ENCODE measurements at regions not wholly inside any gene's neighbourhood (a gene's known extent, or its start where the extent isn't known, plus 50 kb on each side); places are given as distances from the start of the nearest gene placed in this dataset.
"Not testable (repeated sequence)": the region's sequence is repeated elsewhere in the genome, so short reads cannot be mapped to it uniquely, and the experiment has no call there.

DNA sequence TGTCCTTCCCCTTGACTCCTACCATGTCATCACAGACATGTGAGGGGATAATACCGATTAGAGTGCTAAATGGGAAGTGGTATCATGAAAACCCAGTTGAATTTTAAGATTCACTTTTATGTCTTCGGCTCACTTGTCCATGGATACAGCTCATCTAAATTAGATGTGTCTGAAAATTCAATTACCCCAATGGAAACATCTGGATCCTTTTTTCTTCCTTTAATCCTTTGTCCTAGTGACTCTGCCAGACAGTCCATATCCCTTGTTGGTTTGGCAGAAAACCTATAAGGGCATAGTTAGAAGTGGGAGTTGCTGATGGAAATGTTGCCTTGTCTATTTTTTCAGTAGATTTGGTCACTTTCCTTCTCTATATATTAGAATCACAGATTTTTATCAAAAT lies 271.9 kb downstream of the MTERF1 start:
- TF ChIP-seq, protein P1, sequence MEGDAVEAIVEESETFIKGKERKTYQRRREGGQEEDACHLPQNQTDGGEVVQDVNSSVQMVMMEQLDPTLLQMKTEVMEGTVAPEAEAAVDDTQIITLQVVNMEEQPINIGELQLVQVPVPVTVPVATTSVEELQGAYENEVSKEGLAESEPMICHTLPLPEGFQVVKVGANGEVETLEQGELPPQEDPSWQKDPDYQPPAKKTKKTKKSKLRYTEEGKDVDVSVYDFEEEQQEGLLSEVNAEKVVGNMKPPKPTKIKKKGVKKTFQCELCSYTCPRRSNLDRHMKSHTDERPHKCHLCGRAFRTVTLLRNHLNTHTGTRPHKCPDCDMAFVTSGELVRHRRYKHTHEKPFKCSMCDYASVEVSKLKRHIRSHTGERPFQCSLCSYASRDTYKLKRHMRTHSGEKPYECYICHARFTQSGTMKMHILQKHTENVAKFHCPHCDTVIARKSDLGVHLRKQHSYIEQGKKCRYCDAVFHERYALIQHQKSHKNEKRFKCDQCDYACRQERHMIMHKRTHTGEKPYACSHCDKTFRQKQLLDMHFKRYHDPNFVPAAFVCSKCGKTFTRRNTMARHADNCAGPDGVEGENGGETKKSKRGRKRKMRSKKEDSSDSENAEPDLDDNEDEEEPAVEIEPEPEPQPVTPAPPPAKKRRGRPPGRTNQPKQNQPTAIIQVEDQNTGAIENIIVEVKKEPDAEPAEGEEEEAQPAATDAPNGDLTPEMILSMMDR (IDR thresholded peaks at IDR 0.05; ENCODE audit: unreplicated experiment) = no peak
- Mint-ChIP-seq H3K27ac (ENCODE audit: unreplicated experiment) (no peak overlapping the region), H3K36me3 (ENCODE audit: low read depth, unreplicated experiment) (no peaks in the 10 kb centered on the region), H3K4me1 (ENCODE audit: unreplicated experiment) (no peaks in the 10 kb centered on the region), H3K27me3 (ENCODE audit: unreplicated experiment) (no peaks in the 10 kb centered on the region), H3K4me3 (ENCODE audit: unreplicated experiment) (no peak overlapping the region), H3K9me3 (ENCODE audit: unreplicated experiment) (no peaks in the 10 kb centered on the region)
- no peak for DNase-seq (ENCODE audit: low spot score)

DNA sequence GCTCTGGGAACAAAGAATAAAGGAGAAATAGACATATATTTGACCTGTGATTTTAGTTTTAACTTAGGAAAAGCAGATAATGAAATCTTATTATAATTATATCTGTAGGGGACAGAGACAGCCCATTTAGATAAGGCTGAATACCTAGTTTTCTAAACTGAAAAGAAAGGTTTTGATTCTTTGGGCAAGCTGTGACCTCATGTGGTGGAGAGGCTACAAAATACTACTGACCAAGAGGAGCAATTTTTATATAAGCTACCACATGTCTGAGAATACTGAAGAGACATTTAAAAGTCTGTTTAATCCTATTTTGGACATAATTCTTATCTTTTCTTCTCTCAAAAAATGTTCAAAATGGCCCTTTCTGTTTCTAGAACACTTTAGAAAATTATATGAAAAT lies 271.0 kb downstream of the MTERF1 start:
- Mint-ChIP-seq H3K27ac (ENCODE audit: unreplicated experiment) (no peak overlapping the region), H3K9me3 (ENCODE audit: unreplicated experiment) (no peaks in the 10 kb centered on the region), H3K36me3 (ENCODE audit: low read depth, unreplicated experiment) (no peaks in the 10 kb centered on the region), H3K4me3 (ENCODE audit: unreplicated experiment) (no peak overlapping the region), H3K4me1 (ENCODE audit: unreplicated experiment) (no peaks in the 10 kb centered on the region), H3K27me3 (ENCODE audit: unreplicated experiment) (no peaks in the 10 kb centered on the region)
- no peak for DNase-seq (ENCODE audit: low spot score)
- TF ChIP-seq, protein P1 (IDR thresholded peaks at IDR 0.05; ENCODE audit: unreplicated experiment) = no peak

DNA sequence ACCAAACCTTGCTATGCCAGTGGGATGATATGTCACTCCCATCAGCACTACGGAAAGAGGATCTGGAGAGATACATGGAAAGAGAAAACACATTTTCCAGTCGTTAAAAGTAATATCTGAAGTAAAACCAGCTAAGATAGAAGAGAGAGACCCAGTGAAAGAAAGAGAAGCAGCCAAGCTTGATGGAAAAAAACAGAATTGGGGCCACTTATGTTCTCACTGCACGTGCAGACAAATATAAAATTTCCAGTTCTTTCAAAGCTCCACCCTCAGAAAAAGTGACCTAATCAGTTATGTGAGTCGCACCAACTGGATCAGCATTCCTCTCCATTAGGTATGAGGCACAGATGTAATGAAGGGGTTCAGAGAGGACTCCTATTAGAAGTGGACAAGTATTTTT lies 266.1 kb downstream of the MTERF1 start:
- no peaks in the 10 kb centered on the region for H3K36me3 Mint-ChIP-seq (ENCODE audit: low read depth, unreplicated experiment)
- TF ChIP-seq, protein P1 (IDR thresholded peaks at IDR 0.05; ENCODE audit: unreplicated experiment) = no peak
- H3K4me1 Mint-ChIP-seq (ENCODE audit: unreplicated experiment) = peaks cover 7% of the 10 kb centered on the region
- H3K4me3 Mint-ChIP-seq (ENCODE audit: unreplicated experiment) = no peak overlapping the region
- peaks cover 2% of the 10 kb centered on the region for H3K27me3 Mint-ChIP-seq (ENCODE audit: unreplicated experiment)
- H3K9me3 Mint-ChIP-seq (ENCODE audit: unreplicated experiment) = no peaks in the 10 kb centered on the region
- DNase-seq (ENCODE audit: low spot score) = no peak
- H3K27ac Mint-ChIP-seq (ENCODE audit: unreplicated experiment) = no peak overlapping the region

DNA sequence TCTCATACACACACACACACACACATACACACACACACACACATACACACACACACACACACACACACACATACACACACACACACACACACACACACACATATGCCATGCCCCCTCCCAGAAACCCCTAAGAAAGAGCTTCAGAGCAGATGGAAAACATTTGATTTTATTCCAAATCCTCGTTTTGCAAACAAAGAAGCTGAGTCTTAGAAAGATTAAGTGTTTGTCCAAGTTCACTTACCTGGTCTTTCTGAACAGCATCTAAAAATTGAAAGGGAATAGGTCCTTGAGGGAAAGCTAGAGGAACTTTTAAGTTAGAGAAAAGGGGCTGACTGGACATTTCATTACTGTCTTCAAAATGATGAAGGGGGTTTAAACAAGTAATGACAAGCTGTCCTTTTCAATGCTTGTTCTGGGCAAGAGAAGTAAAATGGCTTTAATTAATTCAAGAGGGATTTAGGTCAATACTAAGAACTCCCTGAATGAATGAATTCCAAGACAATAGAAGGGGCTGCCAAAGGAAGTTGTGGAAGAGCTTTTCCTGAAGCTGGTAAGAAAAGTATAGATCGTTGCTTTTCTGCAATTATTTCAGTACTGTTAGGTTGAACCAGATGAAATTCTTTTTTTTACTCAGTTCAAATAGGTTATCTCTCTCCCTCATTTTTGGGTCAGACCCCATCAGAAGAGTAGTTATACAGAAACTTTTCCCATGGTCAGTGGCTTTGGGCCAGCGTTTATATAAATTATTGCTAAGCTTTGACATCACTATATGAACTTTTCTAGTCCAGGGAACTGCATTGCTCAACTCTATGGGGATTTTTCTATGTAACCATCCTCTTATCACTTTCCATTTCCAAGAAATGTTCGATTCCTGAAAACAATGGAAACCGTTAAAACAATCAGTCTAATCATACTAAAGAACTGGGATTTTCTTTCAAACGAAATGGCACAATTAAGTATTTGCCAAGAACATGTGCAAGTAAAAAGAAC lies 261.4 kb downstream of the MTERF1 start:
- Mint-ChIP-seq H3K4me1 (ENCODE audit: unreplicated experiment) (peaks cover 7% of the 10 kb centered on the region), H3K36me3 (ENCODE audit: low read depth, unreplicated experiment) (no peaks in the 10 kb centered on the region)
- TF ChIP-seq, protein P1 (IDR thresholded peaks at IDR 0.05; ENCODE audit: unreplicated experiment) = no peak

DNA sequence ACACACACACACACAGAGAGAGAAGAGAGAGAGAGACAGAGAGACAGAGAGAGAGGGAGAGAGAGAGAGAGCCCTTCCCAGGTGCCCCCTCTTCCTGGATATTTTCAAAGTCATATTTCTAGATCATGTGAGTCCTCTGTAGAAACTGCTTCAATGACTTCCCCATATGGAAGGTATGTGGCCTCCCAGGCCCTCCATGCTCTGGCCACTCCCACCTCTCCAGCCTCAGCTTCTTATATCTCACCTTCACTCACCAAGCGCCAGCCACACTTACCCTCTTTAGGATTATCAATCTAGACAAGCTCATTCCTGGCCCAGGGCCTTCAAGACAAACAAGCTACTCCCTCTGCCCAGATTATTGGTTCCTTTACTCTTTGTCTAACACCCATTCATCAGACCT lies 259.7 kb downstream of the MTERF1 start:
- DNase-seq (ENCODE audit: low spot score) = no peak
- no peak overlapping the region for H3K4me3 Mint-ChIP-seq (ENCODE audit: unreplicated experiment)
- no peaks in the 10 kb centered on the region for H3K36me3 Mint-ChIP-seq (ENCODE audit: low read depth, unreplicated experiment)
- TF ChIP-seq, protein P1 (IDR thresholded peaks at IDR 0.05; ENCODE audit: unreplicated experiment) = no peak
- H3K4me1 Mint-ChIP-seq (ENCODE audit: unreplicated experiment) = peaks cover 7% of the 10 kb centered on the region
- peaks cover 2% of the 10 kb centered on the region for H3K27me3 Mint-ChIP-seq (ENCODE audit: unreplicated experiment)
- no peak overlapping the region for H3K27ac Mint-ChIP-seq (ENCODE audit: unreplicated experiment)
- no peaks in the 10 kb centered on the region for H3K9me3 Mint-ChIP-seq (ENCODE audit: unreplicated experiment)

More for the DNA sequence above, 261.4 kb downstream of the MTERF1 start:
- peaks cover 2% of the 10 kb centered on the region for H3K27me3 Mint-ChIP-seq (ENCODE audit: unreplicated experiment)
- H3K4me3 Mint-ChIP-seq (ENCODE audit: unreplicated experiment) = no peak overlapping the region
- H3K9me3 Mint-ChIP-seq (ENCODE audit: unreplicated experiment) = no peaks in the 10 kb centered on the region
- DNase-seq (ENCODE audit: low spot score) = no peak
- H3K27ac Mint-ChIP-seq (ENCODE audit: unreplicated experiment) = no peak overlapping the region

DNA sequence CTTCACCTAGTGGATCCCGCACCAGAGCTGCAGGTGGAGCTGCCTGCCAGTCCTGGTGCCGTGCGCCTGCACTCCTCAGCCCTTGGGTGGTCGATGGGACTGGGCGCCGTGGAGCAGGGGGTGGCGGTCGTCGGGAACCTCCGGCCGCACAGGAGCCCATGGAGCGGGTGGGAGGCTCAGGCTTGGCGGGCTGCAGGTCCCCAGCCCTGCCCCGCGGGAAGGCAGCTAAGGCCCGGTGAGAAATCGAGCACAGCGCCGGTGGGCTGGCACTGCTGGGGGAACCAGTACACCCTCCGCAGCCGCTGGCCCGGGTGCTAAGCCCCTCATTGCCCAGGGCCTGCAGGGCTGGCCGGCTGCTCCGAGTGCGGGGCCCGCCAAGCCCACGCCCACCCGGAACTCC lies 253.2 kb downstream of the MTERF1 start:
- not testable (repeated sequence) for H3K4me3 Mint-ChIP-seq (ENCODE audit: unreplicated experiment); DNase-seq (ENCODE audit: low spot score); H3K27me3 Mint-ChIP-seq (ENCODE audit: unreplicated experiment)

More for the DNA sequence above, 253.2 kb downstream of the MTERF1 start:
- not testable (repeated sequence) for H3K27ac Mint-ChIP-seq (ENCODE audit: unreplicated experiment); H3K4me1 Mint-ChIP-seq (ENCODE audit: unreplicated experiment); H3K36me3 Mint-ChIP-seq (ENCODE audit: low read depth, unreplicated experiment); H3K9me3 Mint-ChIP-seq (ENCODE audit: unreplicated experiment)
